Natural killer cell treated with Interleukin-12 subunit alpha and Interleukin-12 subunit beta and Interleukin-15 and Interleukin-18, amount 100 ng/mL, for 72 hours (primary cell): ENCODE measurements at regions not wholly inside any gene's neighbourhood (a gene's known extent, or its start where the extent isn't known, plus 50 kb on each side); places are given as distances from the start of the nearest gene placed in this dataset.

Experiments used
- ATAC-seq, 2 donors: fragments of 150-1000 bp; cut with Tn5 transposase in 1 of 2; sonication (Bioruptor Pico), chemical (Tn5 transposase) in 1 of 2; 2 replicates each; pipeline ENCODE4 v1.10.0; 2021
- DNase-seq: peaks from one replicate; pipeline ENCODE4 v3.0.0; 2022; ENCODE audit warnings: low spot score
- H3K27ac Mint-ChIP-seq, 2 donors: 1 replicate in 1 of 2; 2 replicates in 1 of 2; pipeline ENCODE4 v1.8.0; 2022; ENCODE audit warnings: mixed read lengths in 2 of 2, mild to moderate bottlenecking in 1 of 2, moderate library complexity in 1 of 2
- H3K27me3 Mint-ChIP-seq, 2 donors: 1 replicate in 1 of 2; 2 replicates in 1 of 2; pipeline ENCODE4 v1.8.0; 2022; ENCODE audit warnings: mixed read lengths in 2 of 2
- H3K36me3 Mint-ChIP-seq: one replicate; pipeline ENCODE4 v1.8.0; 2022; ENCODE audit warnings: mixed read lengths
- H3K4me1 Mint-ChIP-seq, 2 donors: 1 replicate in 1 of 2; 2 replicates in 1 of 2; pipeline ENCODE4 v1.8.0; 2022; ENCODE audit warnings: low read depth in 2 of 2, mixed read lengths in 2 of 2, mild to moderate bottlenecking in 1 of 2
- H3K4me3 Mint-ChIP-seq: one replicate; pipeline ENCODE4 v1.8.0; 2022; ENCODE audit warnings: mixed read lengths
- H3K9me3 Mint-ChIP-seq: 2 replicates; pipeline ENCODE4 v1.8.0; 2022; ENCODE audit warnings: mixed read lengths

- ATAC-seq (no peak), DNase-seq (no peak)
- Mint-ChIP-seq H3K27me3 (no peaks in the 10 kb centered on the region), H3K4me3 (no peak overlapping the region), H3K36me3 (no peaks in the 10 kb centered on the region), H3K27ac (no peak overlapping the region), H3K9me3 (peaks cover 5% of the 10 kb centered on the region), H3K4me1 (no peaks in the 10 kb centered on the region)
These were observed 162.3 kb upstream of the EDNRA start for GRCh38 chr4:147318586-147318985.

GRCh38 chr4:147325571-147325981 is 155.3 kb upstream of the EDNRA start:
- DNase-seq (no peak), ATAC-seq (no peak)
- H3K27ac Mint-ChIP-seq: no peak overlapping the region

GRCh38 chr4:147326591-147326990 is 154.3 kb upstream of the EDNRA start:
- no peaks in the 10 kb centered on the region for H3K27me3 Mint-ChIP-seq
- no peaks in the 10 kb centered on the region for H3K36me3 Mint-ChIP-seq
- ATAC-seq (no peak), DNase-seq (no peak)
- H3K4me1 Mint-ChIP-seq: no peaks in the 10 kb centered on the region
- no peak overlapping the region for H3K4me3 Mint-ChIP-seq
- peaks cover 4% of the 10 kb centered on the region for H3K9me3 Mint-ChIP-seq
- H3K27ac Mint-ChIP-seq: no peak overlapping the region

More at GRCh38 chr4:147325571-147325981, 155.3 kb upstream of the EDNRA start:
- H3K9me3 Mint-ChIP-seq: peaks cover 7% of the 10 kb centered on the region
- H3K36me3 Mint-ChIP-seq: no peaks in the 10 kb centered on the region
- no peak overlapping the region for H3K4me3 Mint-ChIP-seq
- no peaks in the 10 kb centered on the region for H3K4me1 Mint-ChIP-seq
- H3K27me3 Mint-ChIP-seq: no peaks in the 10 kb centered on the region

GRCh38 chr4:147327322-147327721 is 153.6 kb upstream of the EDNRA start:
- no peak for ATAC-seq
- peaks cover 4% of the 10 kb centered on the region for H3K9me3 Mint-ChIP-seq
- H3K27ac Mint-ChIP-seq: no peak overlapping the region
- no peaks in the 10 kb centered on the region for H3K4me1 Mint-ChIP-seq
- H3K36me3 Mint-ChIP-seq: no peaks in the 10 kb centered on the region
- H3K4me3 Mint-ChIP-seq: no peak overlapping the region
- no peaks in the 10 kb centered on the region for H3K27me3 Mint-ChIP-seq
- DNase-seq: no peak

- H3K27ac Mint-ChIP-seq: no peak overlapping the region
- H3K4me1 Mint-ChIP-seq: no peaks in the 10 kb centered on the region
- no peaks in the 10 kb centered on the region for H3K27me3 Mint-ChIP-seq
- no peaks in the 10 kb centered on the region for H3K36me3 Mint-ChIP-seq
- ATAC-seq (no peak), DNase-seq (no peak)
- H3K9me3 Mint-ChIP-seq: peaks cover 4% of the 10 kb centered on the region
- no peak overlapping the region for H3K4me3 Mint-ChIP-seq
These were observed 152.7 kb upstream of the EDNRA start for GRCh38 chr4:147328189-147328588.

- H3K36me3 Mint-ChIP-seq: no peaks in the 10 kb centered on the region
- H3K9me3 Mint-ChIP-seq: peaks cover 4% of the 10 kb centered on the region
- no peak for ATAC-seq
- H3K27me3 Mint-ChIP-seq: no peaks in the 10 kb centered on the region
- no peaks in the 10 kb centered on the region for H3K4me1 Mint-ChIP-seq
- H3K4me3 Mint-ChIP-seq: no peak overlapping the region
- no peak overlapping the region for H3K27ac Mint-ChIP-seq
- DNase-seq: no peak
These were observed 152.0 kb upstream of the EDNRA start for GRCh38 chr4:147328756-147329446.

- ATAC-seq (no peak), DNase-seq (no peak)
- Mint-ChIP-seq H3K4me1 (no peaks in the 10 kb centered on the region), H3K27me3 (no peaks in the 10 kb centered on the region), H3K27ac (no peak overlapping the region), H3K9me3 (no peaks in the 10 kb centered on the region), H3K4me3 (no peak overlapping the region), H3K36me3 (no peaks in the 10 kb centered on the region)
These were observed 148.8 kb upstream of the EDNRA start for GRCh38 chr4:147332091-147332490.

- Mint-ChIP-seq H3K9me3 (peaks cover 3% of the 10 kb centered on the region), H3K27me3 (no peaks in the 10 kb centered on the region), H3K27ac (no peak overlapping the region), H3K4me3 (no peak overlapping the region), H3K36me3 (no peaks in the 10 kb centered on the region), H3K4me1 (no peaks in the 10 kb centered on the region)
- DNase-seq (no peak), ATAC-seq (no peak)
These were observed 146.4 kb upstream of the EDNRA start for GRCh38 chr4:147334478-147334877.

- no peak for DNase-seq
- Mint-ChIP-seq H3K4me1 (no peaks in the 10 kb centered on the region), H3K27me3 (no peaks in the 10 kb centered on the region), H3K36me3 (no peaks in the 10 kb centered on the region), H3K4me3 (no peak overlapping the region), H3K9me3 (peaks cover 3% of the 10 kb centered on the region), H3K27ac (no peak overlapping the region)
- no peak for ATAC-seq
These were observed 145.7 kb upstream of the EDNRA start for GRCh38 chr4:147335183-147335582.

GRCh38 chr4:147336252-147336651 is 144.6 kb upstream of the EDNRA start:
- H3K4me3 Mint-ChIP-seq: no peak overlapping the region
- H3K4me1 Mint-ChIP-seq: no peaks in the 10 kb centered on the region
- no peaks in the 10 kb centered on the region for H3K36me3 Mint-ChIP-seq
- no peak for DNase-seq
- no peak overlapping the region for H3K27ac Mint-ChIP-seq
- H3K27me3 Mint-ChIP-seq: no peaks in the 10 kb centered on the region
- peaks cover 3% of the 10 kb centered on the region for H3K9me3 Mint-ChIP-seq
- no peak for ATAC-seq

- H3K27me3 Mint-ChIP-seq: no peaks in the 10 kb centered on the region
- DNase-seq (no peak), ATAC-seq (no peak)
- no peaks in the 10 kb centered on the region for H3K36me3 Mint-ChIP-seq
- no peak overlapping the region for H3K4me3 Mint-ChIP-seq
- H3K9me3 Mint-ChIP-seq: peaks cover 8% of the 10 kb centered on the region
- H3K4me1 Mint-ChIP-seq: no peaks in the 10 kb centered on the region
- no peak overlapping the region for H3K27ac Mint-ChIP-seq
These were observed 141.8 kb upstream of the EDNRA start for GRCh38 chr4:147339100-147339499.

- DNase-seq (no peak), ATAC-seq (no peak)
- no peaks in the 10 kb centered on the region for H3K4me1 Mint-ChIP-seq
- no peak overlapping the region for H3K4me3 Mint-ChIP-seq
- no peaks in the 10 kb centered on the region for H3K36me3 Mint-ChIP-seq
- H3K27ac Mint-ChIP-seq: no peak overlapping the region
- H3K27me3 Mint-ChIP-seq: no peaks in the 10 kb centered on the region
- H3K9me3 Mint-ChIP-seq: peaks cover 8% of the 10 kb centered on the region
These were observed 140.8 kb upstream of the EDNRA start for GRCh38 chr4:147340111-147340510.

- no peak overlapping the region for H3K4me3 Mint-ChIP-seq
- no peak for ATAC-seq
These were observed 140.2 kb upstream of the EDNRA start for GRCh38 chr4:147340591-147341120.

GRCh38 chr4:147343692-147344091 is 137.2 kb upstream of the EDNRA start:
- no peaks in the 10 kb centered on the region for H3K27me3 Mint-ChIP-seq
- DNase-seq (no peak), ATAC-seq (no peak)
- no peak overlapping the region for H3K4me3 Mint-ChIP-seq
- H3K36me3 Mint-ChIP-seq: no peaks in the 10 kb centered on the region
- H3K4me1 Mint-ChIP-seq: no peaks in the 10 kb centered on the region
- no peak overlapping the region for H3K27ac Mint-ChIP-seq
- H3K9me3 Mint-ChIP-seq: peaks cover 5% of the 10 kb centered on the region

More at GRCh38 chr4:147340591-147341120, 140.2 kb upstream of the EDNRA start:
- Mint-ChIP-seq H3K36me3 (no peaks in the 10 kb centered on the region), H3K4me1 (no peaks in the 10 kb centered on the region), H3K27ac (no peak overlapping the region), H3K27me3 (no peaks in the 10 kb centered on the region), H3K9me3 (peaks cover 8% of the 10 kb centered on the region)
- no peak for DNase-seq

- DNase-seq (no peak), ATAC-seq (no peak)
- no peaks in the 10 kb centered on the region for H3K36me3 Mint-ChIP-seq
- H3K27me3 Mint-ChIP-seq: no peaks in the 10 kb centered on the region
- no peaks in the 10 kb centered on the region for H3K4me1 Mint-ChIP-seq
- H3K27ac Mint-ChIP-seq: no peak overlapping the region
- H3K4me3 Mint-ChIP-seq: no peak overlapping the region
- peaks cover 9% of the 10 kb centered on the region for H3K9me3 Mint-ChIP-seq
These were observed 135.2 kb upstream of the EDNRA start for GRCh38 chr4:147345662-147346061.
